22Rv1 (cell line): ENCODE measurements at regions not wholly inside any gene's neighbourhood (a gene's known extent, or its start where the extent isn't known, plus 50 kb on each side); places are given as distances from the start of the nearest gene placed in this dataset.

Experiments used
- CTCF ChIP-seq: fragments of 450-650 bp; IDR thresholded peaks from 2 replicates; pipeline ENCODE4 v1.5.1; 2017; ENCODE audit warnings: mild to moderate bottlenecking
- ZFX ChIP-seq: fragments of 450-650 bp; IDR thresholded peaks from 2 replicates; pipeline ENCODE4 v1.6.1; 2017; ENCODE audit warnings: antibody characterized with exemption, borderline replicate concordance

- TF ChIP-seq CTCF (no peak), ZFX (no peak)
Observed at GRCh38 chr14:86311151-86311550, 781.2 kb downstream of the FLRT2 start.
